ENCODE measurements at regions not wholly inside any gene's neighbourhood (a gene's known extent, or its start where the extent isn't known, plus 50 kb on each side); places are given as distances from the start of the nearest gene placed in this dataset.

GRCh38 chr16:73108195-73108963, 60.5 kb upstream of the ZFHX3 start:
- TF ChIP-seq CTCF (IDR thresholded peaks at IDR 0.05) (no peak), POLR2A (IDR thresholded peaks at IDR 0.05) (no peak)
